Ascending aorta (tissue), 2 donors: ENCODE measurements at regions not wholly inside any gene's neighbourhood (a gene's known extent, or its start where the extent isn't known, plus 50 kb on each side); places are given as distances from the start of the nearest gene placed in this dataset.

ENCODE experiments used
- DNase-seq, 2 donors: peaks; one replicate each; pipeline ENCODE4 v3.0.0-alpha.2; 2019; ENCODE audit warnings: low spot score in 2 of 2
- H3K27ac ChIP-seq, 2 donors: fragments of 200-600 bp; sonication (generic); one replicate each; pipeline ENCODE4 v1.5.1; 2016 to 2017; ENCODE audit warnings: mild to moderate bottlenecking in 1 of 2
- H3K27me3 ChIP-seq: fragments of 200-600 bp; sonication (generic); one replicate; pipeline ENCODE4 v1.5.1; 2017
- H3K36me3 ChIP-seq, 2 donors: fragments of 200-600 bp; sonication (generic); one replicate each; pipeline ENCODE4 v1.5.1; 2016
- H3K4me1 ChIP-seq, 2 donors: fragments of 200-600 bp; sonication (generic); one replicate each; pipeline ENCODE4 v1.5.1; 2016 to 2017; ENCODE audit warnings: mild to moderate bottlenecking in 1 of 2
- H3K4me3 ChIP-seq, 2 donors: fragments of 200-600 bp; sonication (generic); one replicate each; pipeline ENCODE4 v1.5.1; 2016 to 2017; ENCODE audit warnings: mild to moderate bottlenecking in 1 of 2
- H3K9me3 ChIP-seq, 2 donors: fragments of 200-600 bp; sonication (generic); one replicate each; pipeline ENCODE4 v1.5.1; 2016
- CTCF ChIP-seq, 3 experiments: fragments of 200-600 bp in 2 of 3; fragments of 450-650 bp in 1 of 3; sonication (generic) in 2 of 3; IDR thresholded peaks; one replicate each; pipeline ENCODE4 v1.5.1; 2016 to 2019; ENCODE audit warnings: antibody characterized with exemption in 3 of 3, mild to moderate bottlenecking in 1 of 3, moderate library complexity in 1 of 3
- intact Hi-C: fragments of 100-400 bp; cut with DNase I; formaldehyde crosslinking; loops from one replicate; pipeline ENCODE4 v1.15.1; 2023

- TF ChIP-seq CTCF (IDR thresholded peaks at IDR 0.05) = no peak
- no peak for DNase-seq
- no peaks in the 10 kb centered on the region for H3K4me1 ChIP-seq
Observed at GRCh38 chr13:68056816-68057710, 826.9 kb upstream of the PCDH9 start.

GRCh38 chr13:68051910-68052309, 821.8 kb upstream of the PCDH9 start:
- no peak for DNase-seq
- intact Hi-C loops = no loop called here
- no peak overlapping the region for H3K4me3 ChIP-seq
- H3K27me3 ChIP-seq = no peaks in the 10 kb centered on the region
- H3K36me3 ChIP-seq = no peaks in the 10 kb centered on the region
- H3K27ac ChIP-seq = no peak overlapping the region
- TF ChIP-seq CTCF (IDR thresholded peaks at IDR 0.05) = no peak
- no peaks in the 10 kb centered on the region for H3K9me3 ChIP-seq
- H3K4me1 ChIP-seq = no peaks in the 10 kb centered on the region

More at GRCh38 chr13:68056816-68057710, 826.9 kb upstream of the PCDH9 start:
- H3K27ac ChIP-seq = no peak overlapping the region
- intact Hi-C loops = no loop called here
- H3K36me3 ChIP-seq = no peaks in the 10 kb centered on the region
- H3K27me3 ChIP-seq = no peaks in the 10 kb centered on the region
- H3K9me3 ChIP-seq = no peaks in the 10 kb centered on the region
- H3K4me3 ChIP-seq = no peak overlapping the region

GRCh38 chr13:68050761-68051160, 820.6 kb upstream of the PCDH9 start:
- TF ChIP-seq CTCF (IDR thresholded peaks at IDR 0.05) = no peak
- no peak overlapping the region for H3K4me3 ChIP-seq

GRCh38 chr13:68048802-68049359, 818.7 kb upstream of the PCDH9 start:
- no peaks in the 10 kb centered on the region for H3K4me1 ChIP-seq
- TF ChIP-seq CTCF (IDR thresholded peaks at IDR 0.05) = no peak
- H3K36me3 ChIP-seq = no peaks in the 10 kb centered on the region
- H3K27me3 ChIP-seq = no peaks in the 10 kb centered on the region
- no peak overlapping the region for H3K27ac ChIP-seq
- H3K4me3 ChIP-seq = no peak overlapping the region
- DNase-seq = no peak
- no peaks in the 10 kb centered on the region for H3K9me3 ChIP-seq
- intact Hi-C loops = no loop called here

More at GRCh38 chr13:68050761-68051160, 820.6 kb upstream of the PCDH9 start:
- DNase-seq = no peak
- Histone ChIP-seq H3K27ac (no peak overlapping the region), H3K36me3 (no peaks in the 10 kb centered on the region), H3K27me3 (no peaks in the 10 kb centered on the region), H3K4me1 (no peaks in the 10 kb centered on the region), H3K9me3 (no peaks in the 10 kb centered on the region)
- intact Hi-C loops = no loop called here

GRCh38 chr13:68047889-68048288, 817.8 kb upstream of the PCDH9 start:
- H3K27ac ChIP-seq = no peak overlapping the region
- no peak for DNase-seq
- no peaks in the 10 kb centered on the region for H3K4me1 ChIP-seq
- no peaks in the 10 kb centered on the region for H3K36me3 ChIP-seq
- H3K27me3 ChIP-seq = no peaks in the 10 kb centered on the region
- no peak overlapping the region for H3K4me3 ChIP-seq
- H3K9me3 ChIP-seq = no peaks in the 10 kb centered on the region
- intact Hi-C loops = no loop called here
- no peak for TF ChIP-seq CTCF (IDR thresholded peaks at IDR 0.05)
